Transverse colon (tissue), 4 donors: ENCODE measurements at regions not wholly inside any gene's neighbourhood (a gene's known extent, or its start where the extent isn't known, plus 50 kb on each side); places are given as distances from the start of the nearest gene placed in this dataset.

Experiments used
- CTCF ChIP-seq, 5 experiments: fragments of 200-600 bp in 3 of 5; fragments of 450-650 bp in 2 of 5; sonication (generic) in 3 of 5; IDR thresholded peaks; 1 replicate in 2 of 5; 2 replicates in 3 of 5; pipeline ENCODE4 v1.5.1; 2016 to 2017; ENCODE audit warnings: antibody characterized with exemption in 5 of 5, inconsistent platforms in 3 of 5, mild to moderate bottlenecking in 2 of 5, moderate library complexity in 1 of 5
- EP300 ChIP-seq: sonication (generic); formaldehyde crosslinking; IDR thresholded peaks from one replicate; pipeline ENCODE4 v1.6.1; 2017; ENCODE audit warnings: antibody characterized with exemption, low read depth
- POLR2A ChIP-seq: fragments of 450-650 bp; IDR thresholded peaks from one replicate; pipeline ENCODE4 v1.6.1; 2016; ENCODE audit warnings: antibody characterized with exemption, mild to moderate bottlenecking, moderate library complexity
- POLR2AphosphoS5 ChIP-seq, 3 donors: sonication (generic); formaldehyde crosslinking; IDR thresholded peaks; one replicate each; pipeline ENCODE4 v1.6.1; 2016; ENCODE audit warnings: antibody characterized with exemption in 3 of 3

GRCh38 chr13:99717959-99718674 lies 216.8 kb downstream of the TM9SF2 start:
- TF ChIP-seq POLR2AphosphoS5 (IDR thresholded peaks at IDR 0.05) (no peak), POLR2A (no peak), EP300 (no peak), CTCF (IDR thresholded peaks at IDR 0.05) (no peak)
